ENCODE measurements at regions not wholly inside any gene's neighbourhood (a gene's known extent, or its start where the extent isn't known, plus 50 kb on each side); places are given as distances from the start of the nearest gene placed in this dataset.

DNA sequence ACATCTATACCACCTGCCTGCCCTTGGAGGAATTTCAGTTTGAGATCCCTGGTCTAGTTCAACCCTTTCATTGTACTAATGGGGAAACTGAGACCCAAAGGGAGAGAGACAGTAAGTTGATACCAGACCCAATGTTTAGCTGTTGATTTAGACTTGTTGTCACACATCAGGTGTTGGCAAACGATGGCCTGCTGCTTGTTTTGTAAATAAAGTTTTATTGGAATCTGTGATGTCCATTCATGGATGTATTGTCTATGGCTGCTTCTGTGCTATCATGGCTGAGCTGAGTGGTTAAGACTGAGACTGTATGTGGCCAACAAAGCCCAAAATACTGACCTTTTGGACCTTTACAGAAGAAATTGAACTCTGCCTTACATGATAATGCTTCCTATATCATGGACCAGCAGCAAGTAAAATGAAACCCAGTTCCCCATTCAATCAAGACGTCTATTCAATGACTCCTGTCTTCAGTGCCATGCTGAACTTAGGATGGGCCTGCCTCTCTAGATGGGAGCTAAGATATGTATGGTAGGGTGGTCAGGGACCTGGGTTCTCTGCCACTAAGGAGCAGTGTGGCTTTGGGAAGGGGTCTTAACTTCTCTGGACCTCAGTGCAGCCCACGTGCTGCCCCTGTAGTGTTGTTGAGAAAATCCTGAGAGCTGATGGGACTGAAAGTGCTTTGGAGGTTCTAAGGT, 111.0 kb downstream of the IRX5 start:
- DNase-seq, result no peak

DNA sequence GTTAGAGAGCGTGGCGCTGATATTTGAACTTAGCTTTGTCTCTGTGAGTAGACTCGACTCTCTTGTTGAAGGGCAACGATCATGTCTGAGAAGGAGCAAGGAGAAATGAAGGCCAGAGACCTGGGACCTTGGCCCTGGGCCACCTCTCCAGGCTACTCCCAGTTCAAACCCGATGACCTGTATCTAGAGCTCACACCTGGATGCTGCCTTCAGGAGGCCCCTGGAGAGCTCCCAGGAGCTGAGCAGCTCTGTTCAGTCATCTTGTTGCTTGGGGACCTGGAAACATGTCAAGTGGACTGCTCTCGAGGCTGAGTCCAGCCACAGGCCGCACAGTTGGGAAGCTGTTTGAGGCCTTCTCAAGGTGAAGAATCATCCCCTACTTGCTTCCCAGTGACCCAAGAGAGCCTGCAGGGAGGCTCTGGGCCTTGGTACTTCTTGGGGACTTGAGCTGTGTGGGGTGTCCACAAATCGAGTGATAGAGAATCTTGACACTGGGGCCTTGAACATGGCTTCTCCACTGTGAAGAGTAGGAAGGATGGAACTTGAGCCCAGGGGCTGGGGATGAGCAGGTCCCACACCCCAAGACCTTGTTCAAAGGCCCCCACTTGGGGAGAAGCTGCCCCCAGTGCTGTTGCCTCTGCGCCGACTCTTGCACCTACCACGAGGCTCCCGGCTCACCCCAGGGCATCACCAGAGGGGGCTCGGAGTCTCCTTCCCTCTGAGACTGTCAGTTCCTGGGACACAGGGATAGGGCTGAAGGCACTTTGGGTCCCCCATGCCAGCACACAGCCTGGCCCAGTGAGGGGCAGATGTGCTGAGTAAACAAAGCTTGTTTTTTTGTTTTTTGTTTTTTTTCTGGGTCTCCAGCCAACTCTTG, 112.1 kb downstream of the IRX5 start:
- no peak for DNase-seq

DNA sequence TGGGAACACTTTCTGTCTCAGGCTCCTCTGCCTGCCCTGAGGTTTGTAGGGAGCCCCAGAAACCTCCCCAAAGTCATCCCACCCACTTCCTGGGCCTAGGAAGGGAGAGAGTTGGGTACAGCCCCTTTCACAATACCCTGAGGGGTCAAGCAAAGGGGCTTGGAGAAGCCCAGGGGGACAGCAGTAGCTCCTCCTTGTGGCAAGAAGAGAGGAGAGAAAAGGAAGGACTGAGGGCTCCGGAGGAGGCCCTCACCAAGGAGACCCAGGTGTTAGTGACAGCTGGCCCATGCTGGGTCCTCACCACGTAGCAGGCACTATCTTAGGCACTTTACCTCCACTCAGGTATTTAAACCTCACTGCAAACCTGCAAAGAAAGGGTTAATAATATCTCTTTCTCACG, 112.8 kb downstream of the IRX5 start:
- no peak for DNase-seq

DNA sequence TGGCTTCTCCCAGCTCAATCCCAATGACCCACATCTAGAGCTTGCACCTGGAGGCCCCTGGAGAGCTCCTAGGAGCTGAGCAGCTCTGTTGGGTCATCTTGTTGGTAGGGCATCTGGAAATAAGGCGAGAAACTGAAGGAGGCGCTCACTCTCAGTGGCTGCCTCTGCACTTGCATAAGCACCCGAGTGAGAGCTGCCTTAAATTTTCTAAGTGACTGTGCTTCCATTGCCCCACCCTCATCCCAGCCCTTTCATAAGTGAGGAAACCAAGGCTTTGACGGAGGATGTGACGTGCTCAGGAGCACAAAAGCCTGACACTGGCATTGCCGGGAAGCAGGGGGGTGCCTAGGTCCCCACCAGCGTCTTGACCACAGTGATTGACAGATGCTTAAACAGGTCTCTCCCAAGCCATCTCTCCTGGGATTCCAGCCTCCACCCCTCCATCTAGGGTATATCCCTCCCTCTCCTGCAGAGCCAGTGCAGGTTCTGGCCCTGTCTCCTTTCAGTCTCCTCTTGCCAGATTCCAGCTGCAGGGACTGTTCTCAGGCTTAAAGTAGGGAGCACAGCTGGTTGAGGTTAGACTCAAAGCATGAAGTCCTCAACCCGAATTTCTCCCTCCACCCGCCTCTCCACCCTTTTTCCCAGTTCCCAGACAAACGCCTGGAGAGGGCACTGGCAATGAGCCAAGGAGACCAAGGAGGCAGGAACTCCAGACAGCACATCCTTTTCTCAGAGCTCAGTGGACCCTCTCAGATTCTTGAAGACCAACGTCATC, 113.7 kb downstream of the IRX5 start:
- no peak for DNase-seq

DNA sequence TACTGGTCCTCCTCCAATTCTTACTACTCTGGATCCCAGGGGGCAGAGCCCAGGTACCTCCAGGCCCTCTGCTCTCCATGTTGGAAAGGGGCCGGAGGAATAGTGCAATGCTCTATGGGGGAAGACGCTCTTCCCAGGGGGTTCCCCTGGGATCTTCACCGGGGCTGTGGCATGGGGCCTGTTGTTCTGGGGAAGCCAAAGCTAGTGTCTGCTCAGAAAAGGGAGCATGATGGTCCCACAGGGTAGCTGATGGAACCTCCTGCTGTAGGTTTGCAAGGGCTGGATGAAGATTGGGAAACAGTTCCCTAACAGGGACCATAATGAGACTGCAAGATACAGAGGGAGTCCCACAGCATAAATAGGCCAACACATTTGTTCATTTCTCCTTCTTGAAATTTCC, 114.7 kb downstream of the IRX5 start:
- DNase-seq, result no peak

DNA sequence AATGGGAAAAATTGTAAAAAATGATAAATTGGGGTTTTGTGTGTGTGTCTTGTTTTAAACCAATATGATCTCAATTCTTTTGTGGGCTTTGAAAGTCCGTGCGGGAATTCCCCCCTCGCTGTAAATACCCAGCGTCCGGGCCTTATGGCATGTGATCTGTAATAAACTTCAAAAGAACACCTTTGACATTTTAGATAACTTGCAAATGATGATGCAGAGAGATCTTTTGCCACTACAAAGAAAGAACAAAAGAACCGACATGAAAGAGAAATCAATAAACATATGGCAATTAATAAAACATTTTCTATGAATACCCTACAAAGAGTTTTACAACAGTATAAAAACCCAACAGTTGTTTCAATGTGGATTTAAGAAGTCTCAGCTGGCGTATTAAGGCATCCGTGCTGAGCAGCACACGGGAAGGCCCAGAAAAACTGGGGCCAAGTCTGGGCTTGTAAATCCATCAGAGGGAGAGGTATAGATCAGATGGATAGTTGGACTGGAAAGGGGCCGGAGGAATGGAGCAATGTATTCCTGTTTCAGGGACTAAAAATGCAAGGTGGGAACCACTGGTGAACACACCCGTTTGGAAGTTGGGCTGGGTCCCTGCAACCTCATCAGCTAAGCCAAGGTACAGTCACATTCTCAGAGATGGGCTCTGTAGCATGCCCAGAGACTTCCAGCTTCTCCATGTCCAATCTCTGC, 115.2 kb downstream of the IRX5 start:
- no peak for DNase-seq

DNA sequence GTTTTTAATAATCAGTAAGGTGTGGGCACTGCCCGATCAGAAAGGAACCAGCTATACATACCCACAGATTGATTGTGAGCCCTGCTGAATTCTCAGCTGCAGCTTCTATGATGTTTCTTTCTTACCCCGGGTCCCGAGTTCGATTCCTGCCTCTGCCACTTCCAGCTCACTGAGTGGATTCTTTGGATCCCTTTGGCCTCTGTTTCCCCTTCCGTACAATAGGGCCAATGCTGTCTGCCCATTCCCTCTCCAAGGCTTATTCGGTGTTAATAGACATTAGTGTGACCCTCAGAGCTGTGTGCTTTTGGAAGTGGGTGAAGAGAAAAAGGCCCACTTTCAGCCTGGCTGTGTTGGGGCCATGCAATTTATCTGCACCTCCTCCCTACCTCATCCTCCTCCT, 115.8 kb downstream of the IRX5 start:
- no peak for DNase-seq

DNA sequence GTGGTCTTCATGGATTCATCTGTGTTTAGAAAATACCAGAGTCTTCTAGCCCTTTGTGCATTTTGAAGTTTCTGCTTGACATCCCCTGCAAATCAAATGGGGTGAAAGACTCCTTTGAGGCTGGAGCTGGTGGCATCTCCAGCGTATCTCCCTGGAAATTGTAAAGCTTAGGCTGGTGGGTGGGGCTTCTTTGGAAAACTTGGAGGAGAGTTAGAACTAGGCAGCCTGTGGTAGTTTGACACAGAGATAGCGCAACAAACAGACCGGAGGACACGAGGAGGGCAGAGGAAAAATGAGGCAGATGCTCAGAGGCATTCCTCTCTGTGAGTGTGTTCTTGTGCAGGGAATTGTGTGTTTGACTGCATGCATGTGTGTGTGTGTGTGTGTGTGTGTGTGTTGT, 116.3 kb downstream of the IRX5 start:
- DNase-seq, result no peak

DNA sequence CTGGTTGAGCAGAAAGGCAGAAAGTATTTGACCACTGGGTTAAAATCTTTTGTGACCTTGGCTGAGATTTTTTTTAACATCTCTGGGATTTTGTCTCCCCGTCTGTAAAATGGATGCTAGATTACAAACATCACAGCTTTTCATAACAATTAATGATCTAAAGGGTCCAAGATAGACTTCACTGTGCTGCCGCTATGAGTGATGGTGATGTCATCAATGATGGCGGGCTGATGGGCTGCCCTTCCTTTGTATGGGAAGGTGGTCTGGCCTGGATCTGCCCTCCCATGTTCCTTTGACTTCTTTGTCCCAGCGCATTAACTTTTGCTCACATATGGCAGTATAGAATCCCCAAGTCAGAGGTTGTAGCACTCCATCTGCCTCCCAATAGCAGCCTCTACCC, 116.7 kb downstream of the IRX5 start:
- DNase-seq, result no peak

DNA sequence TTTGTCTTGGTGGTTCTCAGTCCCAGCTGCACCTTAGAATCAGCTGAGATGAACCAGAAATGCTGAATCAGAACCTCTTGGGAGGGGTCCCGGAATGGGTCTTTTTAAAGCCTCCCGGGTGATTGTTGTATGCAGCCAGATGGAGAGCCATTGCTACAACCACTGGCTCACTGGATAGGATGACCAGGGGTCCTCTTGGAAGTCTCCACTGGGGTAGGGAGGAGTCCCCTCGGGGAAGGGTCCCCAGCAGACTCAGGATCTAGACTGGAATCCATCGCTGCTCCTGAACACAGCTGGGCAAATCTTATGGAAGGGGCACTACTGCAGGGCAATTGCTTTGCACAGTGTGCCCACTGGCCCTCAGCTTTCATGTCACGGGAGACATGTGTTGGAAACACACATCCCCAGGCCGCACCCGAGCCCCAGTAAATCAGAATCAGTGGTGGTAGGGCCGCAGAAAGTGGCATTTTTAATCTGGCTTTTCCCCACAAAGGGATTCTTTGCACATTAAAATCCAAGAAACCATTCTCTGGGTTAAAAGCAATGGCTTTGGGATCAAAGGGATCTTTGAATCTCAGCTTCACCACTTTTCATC, 117.3 kb downstream of the IRX5 start:
- DNase-seq, result no peak

DNA sequence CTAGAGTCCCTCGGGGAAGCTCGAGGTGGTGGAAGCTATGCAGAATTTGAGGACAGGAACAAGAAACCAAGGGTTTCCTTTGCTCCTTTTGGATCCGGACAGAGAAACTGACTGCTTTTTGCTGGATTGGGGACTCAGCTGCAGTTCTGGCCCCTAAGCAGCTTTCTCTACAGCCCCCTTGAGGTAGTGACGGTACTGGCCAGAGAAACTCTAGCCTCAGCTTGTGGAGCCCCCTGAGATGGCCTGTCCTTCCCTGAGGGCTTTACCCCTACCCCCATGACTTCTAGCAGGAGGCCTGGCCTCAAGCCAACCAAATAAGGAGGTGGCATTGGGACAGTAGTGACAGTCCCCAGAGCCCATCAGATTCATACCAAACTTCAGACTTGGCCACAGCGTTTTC, 118.1 kb downstream of the IRX5 start:
- DNase-seq, result no peak

DNA sequence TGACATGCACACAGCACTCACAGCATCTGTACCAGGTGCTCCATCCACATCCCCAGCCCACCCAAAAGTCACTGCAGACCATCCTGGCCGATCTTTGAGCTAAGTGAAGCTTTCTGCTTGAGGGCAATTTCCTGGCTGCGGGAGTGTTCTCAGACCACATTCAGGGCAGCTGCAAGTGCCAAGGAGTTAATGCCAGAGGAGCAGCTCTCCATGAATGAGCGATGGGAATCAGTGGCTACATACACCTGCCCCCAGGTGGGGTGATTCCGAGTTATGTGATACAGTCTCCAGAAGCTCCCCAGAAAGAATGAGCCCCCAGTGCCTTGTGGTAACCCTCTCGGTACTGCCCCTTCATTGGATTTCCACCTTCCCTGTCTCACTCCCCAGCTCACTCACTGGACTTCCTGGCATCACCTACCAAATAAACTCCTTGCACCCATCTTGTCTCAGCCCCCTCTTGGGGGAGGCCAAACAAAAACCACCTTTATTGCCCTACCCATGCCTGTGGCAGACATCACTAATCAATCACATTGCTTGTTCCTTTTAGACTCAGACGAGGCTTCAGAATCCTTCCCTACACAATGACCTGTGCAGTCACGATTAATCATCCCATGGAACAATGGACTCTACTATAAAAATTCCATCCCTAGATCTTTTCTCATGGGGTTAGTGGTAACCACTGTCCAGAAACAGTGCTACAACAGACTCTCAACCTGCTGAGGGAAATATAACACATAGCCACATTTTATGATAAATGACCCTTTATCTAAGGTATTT, 121.1 kb downstream of the IRX5 start:
- no peak for DNase-seq

DNA sequence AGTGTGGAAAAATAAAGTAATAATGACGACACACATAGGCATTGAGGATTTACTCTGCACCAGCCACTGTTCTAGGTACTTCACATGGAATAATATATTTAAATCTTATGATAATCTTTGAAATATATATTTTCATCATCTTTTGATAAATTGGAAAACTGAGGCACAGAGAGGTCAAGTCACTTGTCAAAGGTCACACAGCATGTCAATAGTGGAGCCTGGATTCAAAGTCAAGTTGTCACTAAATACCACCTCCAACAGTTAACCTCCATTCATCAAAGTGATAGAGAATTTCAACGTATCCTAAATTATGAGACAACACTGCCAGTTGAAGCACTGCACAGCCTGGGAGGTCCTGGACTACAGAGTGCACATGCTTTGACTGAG, 121.7 kb downstream of the IRX5 start:
- DNase-seq, result no peak

DNA sequence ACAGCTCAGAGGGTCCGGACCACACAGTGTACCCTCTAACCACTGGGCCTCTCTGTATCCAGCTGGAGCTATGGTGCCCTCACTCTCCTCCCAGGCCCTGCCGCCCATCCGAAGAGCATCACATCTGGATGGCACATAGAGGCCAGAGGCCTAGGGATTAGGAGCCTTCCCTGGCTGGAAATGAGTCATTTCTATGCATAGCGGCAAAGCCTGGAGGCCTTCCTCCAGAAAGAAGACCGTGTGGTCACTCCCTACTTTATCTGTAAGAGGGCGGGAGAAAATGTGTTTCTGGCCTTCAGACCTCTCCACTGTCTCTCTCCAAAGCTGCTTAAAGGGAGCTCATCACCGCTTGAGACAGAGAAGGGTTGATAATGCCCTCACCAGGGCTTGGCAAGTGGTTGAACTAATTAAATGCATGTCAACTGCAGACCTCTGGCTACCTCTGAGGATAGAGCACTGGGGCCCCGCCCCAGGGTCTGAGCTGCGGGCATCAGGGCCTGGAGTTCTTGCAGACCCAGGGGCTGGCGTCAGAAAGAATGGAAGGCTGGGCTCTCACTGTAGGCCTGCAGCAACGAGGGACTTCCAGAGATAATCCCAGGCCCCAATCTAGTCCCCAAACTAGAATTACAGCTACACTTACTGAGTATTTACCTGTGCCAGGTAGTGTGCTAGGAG, 122.2 kb downstream of the IRX5 start:
- DNase-seq, result no peak

DNA sequence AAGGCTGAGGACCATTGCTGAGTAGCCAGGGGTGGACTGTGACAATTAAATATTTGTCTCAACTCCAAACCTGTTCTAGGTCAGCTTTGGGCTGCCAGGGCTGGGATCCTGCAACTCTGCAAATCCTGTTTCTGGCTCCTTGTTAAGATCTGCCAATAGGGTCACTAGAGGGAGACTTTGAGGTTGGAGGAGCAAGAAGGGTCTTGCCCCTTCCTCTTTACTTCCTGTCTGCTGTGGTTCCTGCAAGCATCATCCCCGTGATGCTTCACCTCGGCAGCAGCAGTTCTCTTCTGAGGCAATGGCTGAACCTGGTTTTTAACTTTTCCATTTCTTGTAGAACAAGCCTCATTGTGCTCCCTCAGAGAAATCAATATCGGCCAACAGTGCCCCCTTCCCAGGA, 124.6 kb downstream of the IRX5 start:
- no peak for DNase-seq

DNA sequence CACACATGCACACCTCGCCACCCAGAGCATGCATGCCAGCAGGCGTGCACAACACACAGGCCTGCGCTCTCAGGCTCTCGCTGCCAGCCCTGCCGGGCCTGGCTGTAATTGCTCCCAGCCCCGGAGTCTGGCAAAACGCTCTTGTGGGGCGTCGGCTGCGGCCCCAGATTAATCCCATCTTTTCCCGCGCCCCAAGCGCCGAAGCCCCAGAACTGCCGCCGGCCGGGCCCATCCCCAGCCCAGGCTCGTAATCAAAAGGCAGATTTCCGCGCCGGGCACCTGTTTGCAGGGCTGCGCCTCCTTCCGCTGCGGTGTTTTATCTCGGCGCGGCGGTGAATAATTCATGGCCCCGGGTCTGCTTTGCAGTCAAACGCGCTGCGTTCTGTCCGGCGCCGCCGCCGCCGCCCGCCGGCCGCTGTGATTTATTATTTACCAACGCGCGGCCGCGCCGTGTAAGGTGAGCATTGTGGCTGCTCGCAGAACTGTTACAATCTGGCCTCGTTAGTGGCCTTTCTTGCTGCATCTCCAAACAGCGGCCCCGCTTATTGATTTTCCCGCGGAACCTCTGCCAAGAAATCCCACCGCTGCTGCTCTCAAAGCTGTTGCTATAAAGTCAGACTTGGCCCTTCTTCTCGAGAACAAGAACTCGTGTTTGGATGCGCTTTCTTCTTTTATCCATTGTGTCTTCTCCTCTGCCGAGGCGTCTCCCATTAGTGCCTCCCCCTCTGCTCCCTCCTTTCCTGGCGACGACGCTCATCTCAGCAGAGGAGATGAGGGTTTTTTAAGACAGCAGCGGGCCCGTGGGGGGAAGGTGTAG, 126.1 kb downstream of the IRX5 start:
- DNase-seq, result peak in 5 of 51 donors; percentile 3 to 39 (median 6)

DNA sequence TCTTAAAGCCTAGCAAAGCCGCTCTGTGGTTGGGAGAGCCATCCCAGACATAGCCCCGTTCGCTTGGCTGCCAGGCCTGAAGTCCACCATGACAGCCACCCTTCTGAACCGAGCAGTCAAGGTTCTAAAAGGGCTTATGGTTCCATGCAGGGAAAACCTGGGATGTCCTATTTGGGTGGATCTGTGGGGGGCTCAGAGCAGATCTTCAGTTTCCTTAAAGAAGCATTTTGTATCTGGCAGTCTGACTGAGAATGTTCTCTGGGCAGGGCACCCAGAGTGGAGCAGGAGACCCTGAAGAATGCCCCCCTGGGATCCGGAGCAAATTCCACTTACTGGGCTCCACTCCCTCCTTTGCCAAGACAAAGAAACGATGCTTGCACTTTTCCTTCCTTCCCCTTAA, 127.2 kb downstream of the IRX5 start:
- DNase-seq, result no peak

DNA sequence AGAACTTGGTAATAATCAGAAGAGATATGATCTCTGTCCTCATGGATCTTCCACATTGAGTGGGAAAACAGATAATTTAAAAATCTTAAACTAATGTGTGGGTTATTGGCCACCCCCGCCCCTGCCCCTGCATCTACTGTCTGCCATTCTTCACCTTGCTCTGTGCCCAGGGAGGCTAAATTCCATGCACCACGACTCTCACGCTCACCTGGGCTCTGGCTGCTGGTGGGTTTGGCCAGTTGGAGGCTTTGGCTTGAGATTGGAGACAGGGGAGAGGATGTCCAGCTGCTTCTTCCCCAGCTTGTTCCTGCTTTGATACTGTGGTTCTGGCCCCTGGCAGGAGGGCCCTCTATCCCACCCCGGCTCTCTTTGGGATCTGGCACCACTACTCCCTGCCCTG, 127.9 kb downstream of the IRX5 start:
- no peak for DNase-seq

DNA sequence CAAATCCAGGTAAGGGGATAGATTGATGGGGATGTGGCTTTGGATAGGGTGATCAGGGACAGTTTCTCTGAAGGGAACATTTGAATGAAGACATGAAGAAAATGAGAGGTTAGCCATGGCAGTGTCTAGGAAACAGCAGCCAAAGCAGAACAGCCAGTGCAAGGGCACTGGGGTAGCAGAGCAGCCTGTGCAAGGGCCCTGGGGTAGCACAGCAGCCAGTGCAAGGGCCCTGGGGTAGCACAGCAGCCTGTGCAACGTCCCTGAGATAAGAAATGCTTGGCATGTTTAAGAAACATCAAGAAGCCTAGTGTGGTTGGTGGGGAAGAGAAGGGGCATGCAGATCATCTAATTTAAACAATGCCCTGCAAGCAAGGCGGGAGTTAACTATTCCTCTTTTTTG, 128.5 kb downstream of the IRX5 start:
- no peak for DNase-seq

All from hypothalamus (tissue), 51 donors.